ENCODE measurements at regions not wholly inside any gene's neighbourhood (a gene's known extent, or its start where the extent isn't known, plus 50 kb on each side); places are given as distances from the start of the nearest gene placed in this dataset.
"Not testable (repeated sequence)": the region's sequence is repeated elsewhere in the genome, so short reads cannot be mapped to it uniquely, and the experiment has no call there.

- H3K4me1 ChIP-seq = no peaks in the 10 kb centered on the region
- H3K27ac ChIP-seq = no peak overlapping the region
- TF ChIP-seq, protein P1, sequence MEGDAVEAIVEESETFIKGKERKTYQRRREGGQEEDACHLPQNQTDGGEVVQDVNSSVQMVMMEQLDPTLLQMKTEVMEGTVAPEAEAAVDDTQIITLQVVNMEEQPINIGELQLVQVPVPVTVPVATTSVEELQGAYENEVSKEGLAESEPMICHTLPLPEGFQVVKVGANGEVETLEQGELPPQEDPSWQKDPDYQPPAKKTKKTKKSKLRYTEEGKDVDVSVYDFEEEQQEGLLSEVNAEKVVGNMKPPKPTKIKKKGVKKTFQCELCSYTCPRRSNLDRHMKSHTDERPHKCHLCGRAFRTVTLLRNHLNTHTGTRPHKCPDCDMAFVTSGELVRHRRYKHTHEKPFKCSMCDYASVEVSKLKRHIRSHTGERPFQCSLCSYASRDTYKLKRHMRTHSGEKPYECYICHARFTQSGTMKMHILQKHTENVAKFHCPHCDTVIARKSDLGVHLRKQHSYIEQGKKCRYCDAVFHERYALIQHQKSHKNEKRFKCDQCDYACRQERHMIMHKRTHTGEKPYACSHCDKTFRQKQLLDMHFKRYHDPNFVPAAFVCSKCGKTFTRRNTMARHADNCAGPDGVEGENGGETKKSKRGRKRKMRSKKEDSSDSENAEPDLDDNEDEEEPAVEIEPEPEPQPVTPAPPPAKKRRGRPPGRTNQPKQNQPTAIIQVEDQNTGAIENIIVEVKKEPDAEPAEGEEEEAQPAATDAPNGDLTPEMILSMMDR (IDR thresholded peaks at IDR 0.05) = no peak
- TF ChIP-seq POLR2AphosphoS5 (IDR thresholded peaks at IDR 0.05) (no peak), POLR2A (IDR thresholded peaks at IDR 0.05) (no peak)
- no peaks in the 10 kb centered on the region for H3K9me3 ChIP-seq
- H3K4me3 ChIP-seq = no peak overlapping the region
- no peaks in the 10 kb centered on the region for H3K27me3 ChIP-seq
- no peak for DNase-seq (ENCODE audit: low spot score in 2 of 2)
- H3K36me3 ChIP-seq = no peaks in the 10 kb centered on the region
- intact Hi-C loops (cut with DNase I; ENCODE audit: low total_unique reads) = loop anchor here (5.0 kb wide), 1 partner anchor 1017 kb away; no protein-coding TSS in a partner anchor
These were observed 88.8 kb upstream of the TRPC7 start for GRCh38 chr5:136453986-136454758.

DNA sequence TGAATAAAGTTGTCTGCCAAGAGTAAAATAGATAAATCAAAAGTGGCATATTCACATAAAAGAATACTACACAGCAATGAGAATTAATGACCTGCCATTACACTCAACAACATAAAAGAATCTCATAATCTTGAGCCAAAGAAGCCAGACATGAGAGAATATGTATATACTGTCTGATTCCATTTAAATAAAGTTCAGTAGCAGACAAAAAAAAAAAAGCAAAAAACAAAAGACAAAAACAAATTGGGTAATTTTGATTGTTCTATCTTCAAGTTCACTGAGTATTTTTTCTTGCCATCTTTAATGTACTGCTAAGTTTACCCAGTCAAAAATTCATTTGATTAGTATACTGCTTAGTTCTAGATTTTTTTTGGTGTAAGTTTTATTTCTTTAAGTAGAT lies 87.9 kb upstream of the TRPC7 start:
- Histone ChIP-seq H3K9me3 (no peaks in the 10 kb centered on the region), H3K27me3 (no peaks in the 10 kb centered on the region), H3K4me1 (no peaks in the 10 kb centered on the region), H3K27ac (no peak overlapping the region), H3K36me3 (no peaks in the 10 kb centered on the region), H3K4me3 (no peak overlapping the region)
- TF ChIP-seq POLR2AphosphoS5 (IDR thresholded peaks at IDR 0.05) = no peak
- TF ChIP-seq, protein P1 (IDR thresholded peaks at IDR 0.05) = no peak
- TF ChIP-seq POLR2A (IDR thresholded peaks at IDR 0.05) = no peak
- intact Hi-C loops (cut with DNase I; ENCODE audit: low total_unique reads) = loop anchor here (5.0 kb wide), 1 partner anchor 1016 kb away; no protein-coding TSS in a partner anchor
- no peak for DNase-seq (ENCODE audit: low spot score in 2 of 2)

- H3K36me3 ChIP-seq; DNase-seq (ENCODE audit: low spot score in 2 of 2); H3K27me3 ChIP-seq; H3K27ac ChIP-seq; H3K9me3 ChIP-seq; H3K4me1 ChIP-seq; H3K4me3 ChIP-seq; intact Hi-C loops (cut with DNase I; ENCODE audit: low total_unique reads): not testable (repeated sequence)
These were observed 82.2 kb upstream of the TRPC7 start for GRCh38 chr5:136447576-136447975.

GRCh38 chr5:136446565-136446964 lies 81.2 kb upstream of the TRPC7 start:
- H3K27me3 ChIP-seq = no peaks in the 10 kb centered on the region
- no peaks in the 10 kb centered on the region for H3K9me3 ChIP-seq

GRCh38 chr5:136444099-136444498 lies 78.8 kb upstream of the TRPC7 start:
- intact Hi-C loops (cut with DNase I; ENCODE audit: low total_unique reads); H3K4me3 ChIP-seq; H3K9me3 ChIP-seq; H3K27ac ChIP-seq; H3K27me3 ChIP-seq; H3K36me3 ChIP-seq; H3K4me1 ChIP-seq; DNase-seq (ENCODE audit: low spot score in 2 of 2): not testable (repeated sequence)

More at GRCh38 chr5:136446565-136446964, 81.2 kb upstream of the TRPC7 start:
- Histone ChIP-seq H3K4me1 (no peaks in the 10 kb centered on the region), H3K36me3 (no peaks in the 10 kb centered on the region), H3K27ac (no peak overlapping the region), H3K4me3 (no peak overlapping the region)
- intact Hi-C loops (cut with DNase I; ENCODE audit: low total_unique reads) = no loop called here
- DNase-seq (ENCODE audit: low spot score in 2 of 2) = no peak
- TF ChIP-seq, protein P1 (IDR thresholded peaks at IDR 0.05) = no peak
- TF ChIP-seq POLR2AphosphoS5 (IDR thresholded peaks at IDR 0.05) (no peak), POLR2A (IDR thresholded peaks at IDR 0.05) (no peak)

- no peaks in the 10 kb centered on the region for H3K4me1 ChIP-seq
- intact Hi-C loops (cut with DNase I; ENCODE audit: low total_unique reads) = no loop called here
- H3K27me3 ChIP-seq = no peaks in the 10 kb centered on the region
- DNase-seq (ENCODE audit: low spot score in 2 of 2) = no peak
- H3K9me3 ChIP-seq = no peaks in the 10 kb centered on the region
- TF ChIP-seq POLR2AphosphoS5 (IDR thresholded peaks at IDR 0.05) (no peak), POLR2A (IDR thresholded peaks at IDR 0.05) (no peak)
- TF ChIP-seq, protein P1 (IDR thresholded peaks at IDR 0.05) = no peak
- H3K36me3 ChIP-seq = no peaks in the 10 kb centered on the region
- no peak overlapping the region for H3K4me3 ChIP-seq
- no peak overlapping the region for H3K27ac ChIP-seq
These were observed 74.0 kb upstream of the TRPC7 start for GRCh38 chr5:136439367-136439766.
